HL-60 (cell line): ENCODE measurements at regions not wholly inside any gene's neighbourhood (a gene's known extent, or its start where the extent isn't known, plus 50 kb on each side); places are given as distances from the start of the nearest gene placed in this dataset.

ENCODE experiments used
- CTCF ChIP-seq: IDR thresholded peaks from one replicate; pipeline ENCODE4 v1.5.1; 2011; ENCODE audit warnings: low read length, control low read depth, inconsistent platforms; ENCODE audit not compliant: insufficient read depth
- GABPA ChIP-seq: IDR thresholded peaks from 2 replicates; pipeline ENCODE4 v1.6.1; 2012; ENCODE audit warnings: low read depth
- POLR2AphosphoS5 ChIP-seq: IDR thresholded peaks from 2 replicates; pipeline ENCODE4 v1.6.1; 2012; ENCODE audit warnings: low read depth
- REST ChIP-seq: IDR thresholded peaks from 2 replicates; pipeline ENCODE4 v1.6.1; 2012; ENCODE audit warnings: low read depth; ENCODE audit not compliant: insufficient replicate concordance

GRCh38 chr3:15978801-15979200 is 181.0 kb upstream of the ANKRD28 start:
- no peak for TF ChIP-seq CTCF
- no peak for TF ChIP-seq POLR2AphosphoS5
- TF ChIP-seq GABPA, result no peak
- no peak for TF ChIP-seq REST
